Activated B cell treated with CpG ODN at 0.5 μM for 24 hours (primary cell): ENCODE measurements at regions not wholly inside any gene's neighbourhood (a gene's known extent, or its start where the extent isn't known, plus 50 kb on each side); places are given as distances from the start of the nearest gene placed in this dataset.
"Not testable (repeated sequence)": the region's sequence is repeated elsewhere in the genome, so short reads cannot be mapped to it uniquely, and the experiment has no call there.

Experiments used
- ATAC-seq: fragments of 200-7000 bp; cut with Tn5 transposase; one replicate; pipeline ENCODE4 v1.10.0; 2021; ENCODE audit warnings: low read depth, mild to moderate bottlenecking, moderate library complexity
- CTCF ChIA-PET: fragments of 350-600 bp; sonication (Branson Sonifier 250); formaldehyde crosslinking; loops from one replicate; lab custom pipeline; 2021; ENCODE audit warnings: antibody characterized with exemption; lab: Charles Lee
- POLR2A ChIA-PET: fragments of 350-600 bp; sonication (Branson Sonifier 250); formaldehyde crosslinking; loops from one replicate; lab custom pipeline; 2021; ENCODE audit warnings: antibody characterized with exemption; lab: Charles Lee
- DNase-seq: peaks from one replicate; pipeline ENCODE4 v3.0.0; 2022
- H3K27ac Mint-ChIP-seq: one replicate; pipeline ENCODE4 v1.8.0; 2020; ENCODE audit warnings: mixed read lengths
- H3K27me3 Mint-ChIP-seq: one replicate; pipeline ENCODE4 v1.8.0; 2021; ENCODE audit warnings: mixed read lengths
- H3K36me3 Mint-ChIP-seq: one replicate; pipeline ENCODE4 v1.8.0; 2021; ENCODE audit warnings: low read depth, mixed read lengths
- H3K4me1 Mint-ChIP-seq: one replicate; pipeline ENCODE4 v1.8.0; 2021; ENCODE audit warnings: mixed read lengths
- H3K4me3 Mint-ChIP-seq: one replicate; pipeline ENCODE4 v1.8.0; 2020; ENCODE audit warnings: mild to moderate bottlenecking, mixed read lengths
- H3K9me3 Mint-ChIP-seq: one replicate; pipeline ENCODE4 v1.8.0; 2020; ENCODE audit warnings: mixed read lengths
- CTCF ChIP-seq: fragments of 200-600 bp; IDR thresholded peaks from one replicate; pipeline ENCODE4 v1.8.0; 2022; ENCODE audit warnings: antibody characterized with exemption, mild to moderate bottlenecking
- intact Hi-C: fragments of 100-400 bp; cut with micrococcal nuclease; formaldehyde crosslinking; loops from one replicate; pipeline ENCODE4 v1.15.1; 2024

- CTCF ChIA-PET: no interaction called here
- peaks cover 12% of the 10 kb centered on the region for H3K9me3 Mint-ChIP-seq
- H3K36me3 Mint-ChIP-seq: no peaks in the 10 kb centered on the region
- no peak for DNase-seq
- intact Hi-C loops: no loop called here
- no peak for ATAC-seq
- POLR2A ChIA-PET: no interaction called here
- H3K4me3 Mint-ChIP-seq: no peak overlapping the region
- TF ChIP-seq CTCF: no peak
- H3K27ac Mint-ChIP-seq: no peak overlapping the region
- peaks cover 10% of the 10 kb centered on the region for H3K27me3 Mint-ChIP-seq
- H3K4me1 Mint-ChIP-seq: no peaks in the 10 kb centered on the region
These were observed 1103.2 kb downstream of the TBC1D22A start for GRCh38 chr22:47865626-47866025.

GRCh38 chr22:47862394-47862793, 1099.9 kb downstream of the TBC1D22A start:
- ChIA-PET POLR2A (no interaction called here), CTCF (no interaction called here)
- Mint-ChIP-seq H3K4me3 (no peak overlapping the region), H3K27me3 (peaks cover 13% of the 10 kb centered on the region), H3K27ac (no peak overlapping the region), H3K4me1 (no peaks in the 10 kb centered on the region), H3K9me3 (peaks cover 3% of the 10 kb centered on the region), H3K36me3 (no peaks in the 10 kb centered on the region)
- intact Hi-C loops: no loop called here
- DNase-seq (no peak), ATAC-seq (no peak)
- no peak for TF ChIP-seq CTCF

GRCh38 chr22:47860907-47861306, 1098.5 kb downstream of the TBC1D22A start:
- CTCF ChIA-PET, POLR2A ChIA-PET, H3K4me1 Mint-ChIP-seq, H3K9me3 Mint-ChIP-seq, intact Hi-C loops, DNase-seq, H3K27ac Mint-ChIP-seq, H3K4me3 Mint-ChIP-seq, H3K36me3 Mint-ChIP-seq, ATAC-seq: not testable (repeated sequence)
- peaks cover 13% of the 10 kb centered on the region for H3K27me3 Mint-ChIP-seq

- Mint-ChIP-seq H3K36me3 (no peaks in the 10 kb centered on the region), H3K9me3 (peaks cover 3% of the 10 kb centered on the region), H3K27ac (no peak overlapping the region), H3K27me3 (peaks cover 13% of the 10 kb centered on the region), H3K4me3 (no peak overlapping the region), H3K4me1 (no peaks in the 10 kb centered on the region)
- ChIA-PET CTCF (no interaction called here), POLR2A (no interaction called here)
- ATAC-seq (no peak), DNase-seq (no peak)
- no peak for TF ChIP-seq CTCF
- intact Hi-C loops: no loop called here
These were observed 1097.6 kb downstream of the TBC1D22A start for GRCh38 chr22:47859881-47860525.

GRCh38 chr22:47858773-47859306, 1096.4 kb downstream of the TBC1D22A start:
- ChIA-PET POLR2A (no interaction called here), CTCF (no interaction called here)
- no peaks in the 10 kb centered on the region for H3K4me1 Mint-ChIP-seq
- no peak overlapping the region for H3K27ac Mint-ChIP-seq
- ATAC-seq (no peak), DNase-seq (no peak)
- intact Hi-C loops: no loop called here
- TF ChIP-seq CTCF: no peak
- H3K4me3 Mint-ChIP-seq: no peak overlapping the region
- no peaks in the 10 kb centered on the region for H3K36me3 Mint-ChIP-seq
- peaks cover 3% of the 10 kb centered on the region for H3K9me3 Mint-ChIP-seq
- H3K27me3 Mint-ChIP-seq: peaks cover 11% of the 10 kb centered on the region
